ENCODE measurements at regions not wholly inside any gene's neighbourhood (a gene's known extent, or its start where the extent isn't known, plus 50 kb on each side); places are given as distances from the start of the nearest gene placed in this dataset.

- TF ChIP-seq CTCF (IDR thresholded peaks at IDR 0.05) (peak; percentile 41 to 73 (median 67)), POLR2A (IDR thresholded peaks at IDR 0.05) (no peak)
These were observed 118.3 kb downstream of the CCDC71L start for GRCh38 chr7:106542550-106543220.
